ENCODE measurements at regions not wholly inside any gene's neighbourhood (a gene's known extent, or its start where the extent isn't known, plus 50 kb on each side); places are given as distances from the start of the nearest gene placed in this dataset.

- peaks cover 17% of the 10 kb centered on the region for H3K27me3 ChIP-seq
- no peaks in the 10 kb centered on the region for H3K36me3 ChIP-seq
- H3K4me1 ChIP-seq (ENCODE audit: control insufficient read depth in 1 of 2, insufficient read depth in 1 of 2, low read depth in 1 of 2, low read length in 1 of 2) = no peaks in the 10 kb centered on the region
- no peak overlapping the region for H3K4me3 ChIP-seq (ENCODE audit: low read depth in 1 of 2, low read length in 1 of 2)
- H3K27ac ChIP-seq = no peak overlapping the region
- no peak for TF ChIP-seq CTCF (IDR thresholded peaks at IDR 0.05)
- H3K9me3 ChIP-seq = no peaks in the 10 kb centered on the region
These were observed 238.8 kb downstream of the GADD45G start for GRCh38 chr9:89843591-89843990.

- Histone ChIP-seq H3K4me3 (ENCODE audit: low read depth in 1 of 2, low read length in 1 of 2) (no peak overlapping the region), H3K4me1 (ENCODE audit: control insufficient read depth in 1 of 2, insufficient read depth in 1 of 2, low read depth in 1 of 2, low read length in 1 of 2) (no peaks in the 10 kb centered on the region)
These were observed 239.3 kb downstream of the GADD45G start for GRCh38 chr9:89844075-89844474.

GRCh38 chr9:89844535-89844934, 239.7 kb downstream of the GADD45G start:
- H3K27me3 ChIP-seq = peaks cover 17% of the 10 kb centered on the region
- TF ChIP-seq CTCF (IDR thresholded peaks at IDR 0.05) = no peak
- H3K9me3 ChIP-seq = no peaks in the 10 kb centered on the region
- H3K4me3 ChIP-seq (ENCODE audit: low read depth in 1 of 2, low read length in 1 of 2) = no peak overlapping the region
- no peak overlapping the region for H3K27ac ChIP-seq
- no peaks in the 10 kb centered on the region for H3K4me1 ChIP-seq (ENCODE audit: control insufficient read depth in 1 of 2, insufficient read depth in 1 of 2, low read depth in 1 of 2, low read length in 1 of 2)
- no peaks in the 10 kb centered on the region for H3K36me3 ChIP-seq

More at GRCh38 chr9:89844075-89844474, 239.3 kb downstream of the GADD45G start:
- H3K36me3 ChIP-seq = no peaks in the 10 kb centered on the region
- no peaks in the 10 kb centered on the region for H3K9me3 ChIP-seq
- H3K27me3 ChIP-seq = peaks cover 17% of the 10 kb centered on the region
- H3K27ac ChIP-seq = no peak overlapping the region
- no peak for TF ChIP-seq CTCF (IDR thresholded peaks at IDR 0.05)

- no peak overlapping the region for H3K27ac ChIP-seq
- no peaks in the 10 kb centered on the region for H3K4me1 ChIP-seq (ENCODE audit: control insufficient read depth in 1 of 2, insufficient read depth in 1 of 2, low read depth in 1 of 2, low read length in 1 of 2)
- no peak overlapping the region for H3K4me3 ChIP-seq (ENCODE audit: low read depth in 1 of 2, low read length in 1 of 2)
- TF ChIP-seq CTCF (IDR thresholded peaks at IDR 0.05) = no peak
- H3K27me3 ChIP-seq = peaks cover 17% of the 10 kb centered on the region
- no peaks in the 10 kb centered on the region for H3K9me3 ChIP-seq
- no peaks in the 10 kb centered on the region for H3K36me3 ChIP-seq
These were observed 240.5 kb downstream of the GADD45G start for GRCh38 chr9:89845321-89845720.

- H3K36me3 ChIP-seq = no peaks in the 10 kb centered on the region
- TF ChIP-seq CTCF (IDR thresholded peaks at IDR 0.05) = no peak
These were observed 241.1 kb downstream of the GADD45G start for GRCh38 chr9:89845862-89846261.

More at GRCh38 chr9:89845862-89846261, 241.1 kb downstream of the GADD45G start:
- no peak overlapping the region for H3K4me3 ChIP-seq (ENCODE audit: low read depth in 1 of 2, low read length in 1 of 2)
- H3K27me3 ChIP-seq = peaks cover 16% of the 10 kb centered on the region
- no peaks in the 10 kb centered on the region for H3K4me1 ChIP-seq (ENCODE audit: control insufficient read depth in 1 of 2, insufficient read depth in 1 of 2, low read depth in 1 of 2, low read length in 1 of 2)
- no peak overlapping the region for H3K27ac ChIP-seq
- H3K9me3 ChIP-seq = no peaks in the 10 kb centered on the region

All from neutrophil (primary cell).